CD4-positive, CD25-positive, alpha-beta regulatory T cell (primary cell): ENCODE measurements at regions not wholly inside any gene's neighbourhood (a gene's known extent, or its start where the extent isn't known, plus 50 kb on each side); places are given as distances from the start of the nearest gene placed in this dataset.
"Not testable (repeated sequence)": the region's sequence is repeated elsewhere in the genome, so short reads cannot be mapped to it uniquely, and the experiment has no call there.

Experiments
- ATAC-seq, 2 donors: fragments of 150-1000 bp; cut with Tn5 transposase; one replicate each; pipeline ENCODE4 v1.10.0; 2021; ENCODE audit warnings: low read depth in 2 of 2, moderate number of reproducible peaks in 2 of 2, moderate library complexity in 1 of 2
- DNase-seq, 3 donors: peaks; one replicate each; pipeline versions ENCODE4 v3.0.0 to v3.0.0-alpha.2; 2012 to 2022; ENCODE audit warnings: mixed read lengths in 1 of 3
- H3K27ac ChIP-seq: one replicate; pipeline ENCODE4 v1.7.0; 2013; ENCODE audit warnings: mild to moderate bottlenecking, low read length; ENCODE audit not compliant: insufficient read depth, poor library complexity, severe bottlenecking
- H3K27me3 ChIP-seq: one replicate; pipeline ENCODE4 v1.7.0; 2013; ENCODE audit warnings: low read length; ENCODE audit not compliant: control insufficient read depth, insufficient read depth
- H3K36me3 ChIP-seq: one replicate; pipeline ENCODE4 v1.7.0; 2013; ENCODE audit warnings: mild to moderate bottlenecking, low read length, moderate library complexity; ENCODE audit not compliant: control insufficient read depth, insufficient read depth
- H3K4me1 ChIP-seq: 2 replicates; pipeline ENCODE4 v1.7.0; 2013; ENCODE audit warnings: mild to moderate bottlenecking, low read length; ENCODE audit not compliant: insufficient read depth, control insufficient read depth, poor library complexity, severe bottlenecking
- H3K4me3 ChIP-seq: one replicate; pipeline ENCODE4 v1.7.0; 2013; ENCODE audit warnings: low read depth, mild to moderate bottlenecking, low read length, moderate library complexity
- H3K9me3 ChIP-seq, 2 experiments: 1 replicate in 1 of 2; 2 replicates in 1 of 2; pipeline ENCODE4 v1.7.0; 2013; ENCODE audit warnings: low read length in 2 of 2, mild to moderate bottlenecking in 1 of 2, moderate library complexity in 1 of 2; ENCODE audit not compliant: control insufficient read depth in 2 of 2
- H3K27ac Mint-ChIP-seq, 3 donors: one replicate each; pipeline ENCODE4 v1.8.0; 2020 to 2022; ENCODE audit warnings: mild to moderate bottlenecking in 3 of 3, mixed read lengths in 3 of 3, moderate library complexity in 2 of 3
- H3K27me3 Mint-ChIP-seq: one replicate; pipeline ENCODE4 v1.8.0; 2022; ENCODE audit warnings: mild to moderate bottlenecking, mixed read lengths
- H3K36me3 Mint-ChIP-seq: one replicate; pipeline ENCODE4 v1.8.0; 2020; ENCODE audit warnings: mixed read lengths
- H3K4me1 Mint-ChIP-seq, 4 donors: one replicate each; pipeline ENCODE4 v1.8.0; 2020 to 2022; ENCODE audit warnings: mixed read lengths in 4 of 4, mild to moderate bottlenecking in 1 of 4
- H3K4me3 Mint-ChIP-seq, 4 donors: one replicate each; pipeline ENCODE4 v1.8.0; 2020 to 2022; ENCODE audit warnings: mild to moderate bottlenecking in 4 of 4, mixed read lengths in 4 of 4, moderate library complexity in 3 of 4
- H3K9me3 Mint-ChIP-seq, 7 donors: one replicate each; pipeline ENCODE4 v1.8.0; 2020 to 2022; ENCODE audit warnings: mixed read lengths in 7 of 7, mild to moderate bottlenecking in 3 of 7, moderate library complexity in 2 of 7

DNA sequence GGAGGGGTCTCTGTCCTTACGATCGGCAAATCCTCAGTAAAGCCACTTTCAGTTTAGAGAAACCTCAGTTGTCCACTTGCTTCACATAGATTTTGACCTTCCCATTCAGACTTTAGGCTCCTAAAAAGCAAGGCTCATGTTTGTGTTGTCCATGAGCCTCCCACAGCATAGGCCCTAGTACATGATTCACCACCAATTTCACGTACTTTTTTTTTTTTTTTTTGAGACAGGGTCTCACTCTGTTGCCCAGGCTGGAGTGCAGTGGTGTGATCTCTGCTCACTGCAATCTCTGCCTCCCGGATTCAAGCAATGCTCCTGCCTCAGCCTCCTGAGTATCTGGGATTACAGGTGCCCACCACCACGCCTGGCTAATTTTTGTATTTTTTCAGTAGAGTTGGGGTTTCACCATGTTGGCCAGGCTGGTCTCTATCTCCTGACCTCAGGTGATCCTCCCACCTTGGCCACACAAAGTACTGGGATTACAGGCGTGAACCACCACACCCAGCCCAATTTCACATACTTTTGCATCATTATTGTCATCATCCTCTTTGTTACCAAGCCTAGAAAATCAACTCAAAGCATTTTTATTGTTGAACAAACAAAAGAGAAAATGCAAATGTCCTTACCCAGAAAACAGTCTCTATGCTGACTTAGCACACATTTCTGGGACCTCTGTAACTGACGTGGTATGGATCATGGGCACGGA, 83.8 kb downstream of the VCPKMT start:
- not testable (repeated sequence) for H3K27me3 Mint-ChIP-seq, H3K27me3 ChIP-seq, H3K4me3 ChIP-seq, H3K36me3 ChIP-seq, H3K4me1 ChIP-seq, H3K9me3 Mint-ChIP-seq, H3K9me3 ChIP-seq, ATAC-seq, H3K4me3 Mint-ChIP-seq, H3K27ac ChIP-seq, DNase-seq
- H3K4me1 Mint-ChIP-seq, result peaks cover 0 to 32% (median 8%) of the 10 kb centered on the region in 4 donors
- peaks cover 33% of the 10 kb centered on the region for H3K36me3 Mint-ChIP-seq
- H3K27ac Mint-ChIP-seq, result peak overlapping the region in 1 of 3 donors; percentile 22

DNA sequence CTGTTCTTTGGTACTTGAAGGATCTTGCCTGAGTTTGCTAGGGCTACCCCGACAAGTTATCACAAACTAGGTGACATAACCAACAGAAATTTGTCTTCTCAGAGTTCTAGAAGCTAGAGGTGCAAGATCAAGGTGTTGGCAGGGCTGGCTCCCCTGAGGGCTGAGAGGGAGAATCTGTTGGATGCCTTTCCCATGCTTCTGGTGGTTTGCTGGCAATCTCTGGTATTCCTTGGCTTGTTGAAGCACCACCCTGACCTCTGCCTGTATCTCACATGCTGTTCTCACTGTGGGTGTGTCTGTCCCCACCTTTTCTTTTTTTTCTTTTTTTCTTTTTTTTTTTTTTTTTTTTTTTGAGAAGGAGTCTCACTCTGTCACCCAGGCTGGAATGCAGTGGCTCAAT, 81.2 kb downstream of the VCPKMT start:
- no peak overlapping the region for H3K4me3 ChIP-seq
- H3K27ac ChIP-seq, result no peak overlapping the region
- Mint-ChIP-seq H3K4me3 (no peak overlapping the region), H3K27ac (no peak overlapping the region), H3K9me3 (peaks cover 0 to 2% (median 0%) of the 10 kb centered on the region in 7 donors), H3K36me3 (peaks cover 38% of the 10 kb centered on the region), H3K27me3 (no peaks in the 10 kb centered on the region), H3K4me1 (peaks cover 10 to 53% (median 25%) of the 10 kb centered on the region in 4 donors)
- H3K9me3 ChIP-seq, result no peaks in the 10 kb centered on the region
- ATAC-seq (no peak), DNase-seq (no peak)
- peaks cover 23% of the 10 kb centered on the region for H3K4me1 ChIP-seq
- no peaks in the 10 kb centered on the region for H3K27me3 ChIP-seq
- H3K36me3 ChIP-seq, result no peaks in the 10 kb centered on the region

DNA sequence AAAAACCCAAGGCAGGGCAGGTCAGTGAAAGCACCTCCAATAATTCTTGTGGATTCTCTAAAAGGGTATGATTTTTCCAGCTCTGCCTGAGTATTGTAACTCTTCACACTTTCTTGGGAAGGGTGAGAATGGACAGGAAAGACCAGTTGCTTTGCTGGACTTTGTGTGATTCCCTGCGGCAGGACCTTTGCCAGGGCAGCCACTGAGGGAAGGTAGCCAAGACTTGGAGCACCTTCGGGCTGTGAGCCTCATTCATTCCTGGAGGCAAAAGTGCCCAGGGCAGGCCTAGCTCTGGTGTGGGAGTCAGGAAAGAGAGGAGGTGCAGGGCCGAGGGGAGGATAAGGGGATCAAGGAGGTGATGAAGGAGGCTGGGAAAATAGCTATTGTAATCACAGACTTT, 80.2 kb downstream of the VCPKMT start:
- no peaks in the 10 kb centered on the region for H3K27me3 ChIP-seq
- Mint-ChIP-seq H3K9me3 (peaks cover 0 to under 1% (median 0%) of the 10 kb centered on the region in 7 donors), H3K27ac (peak overlapping the region in 2 of 3 donors; percentile 20 to 79), H3K4me1 (peaks cover 17 to 62% (median 31%) of the 10 kb centered on the region in 4 donors), H3K36me3 (peaks cover 38% of the 10 kb centered on the region), H3K4me3 (no peak overlapping the region), H3K27me3 (no peaks in the 10 kb centered on the region)
- peaks cover 33% of the 10 kb centered on the region for H3K4me1 ChIP-seq
- no peak overlapping the region for H3K27ac ChIP-seq
- ATAC-seq, result no peak
- H3K4me3 ChIP-seq, result no peak overlapping the region
- H3K36me3 ChIP-seq, result no peaks in the 10 kb centered on the region
- H3K9me3 ChIP-seq, result no peaks in the 10 kb centered on the region
- no peak for DNase-seq

DNA sequence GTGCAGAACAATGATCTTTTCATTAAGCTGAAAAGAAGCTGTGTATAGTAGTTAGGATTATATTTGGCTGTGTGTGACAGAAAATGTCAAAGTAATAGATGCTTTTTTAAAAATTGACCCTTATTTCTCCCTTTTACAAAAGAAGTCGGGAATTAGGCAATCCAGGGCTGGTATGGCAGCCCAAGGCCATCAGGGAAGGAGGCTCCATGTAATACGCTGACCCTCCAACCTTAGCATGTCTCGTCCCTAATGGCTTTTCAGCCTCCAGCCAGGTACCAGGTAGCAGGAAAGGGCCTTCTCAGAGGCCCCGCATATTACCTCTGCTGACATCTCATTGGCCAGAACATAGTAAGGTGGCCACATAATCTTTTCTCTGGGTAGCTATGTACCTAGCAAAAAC, 79.7 kb downstream of the VCPKMT start:
- peak overlapping the region in 2 of 3 donors; percentile 20 to 79 for H3K27ac Mint-ChIP-seq
- DNase-seq (no peak), ATAC-seq (no peak)
- Histone ChIP-seq H3K4me3 (no peak overlapping the region), H3K27ac (no peak overlapping the region), H3K4me1 (peaks cover 37% of the 10 kb centered on the region), H3K27me3 (no peaks in the 10 kb centered on the region), H3K9me3 (no peaks in the 10 kb centered on the region), H3K36me3 (no peaks in the 10 kb centered on the region)
- H3K27me3 Mint-ChIP-seq, result no peaks in the 10 kb centered on the region
- H3K36me3 Mint-ChIP-seq, result peaks cover 37% of the 10 kb centered on the region
- H3K4me1 Mint-ChIP-seq, result peaks cover 17 to 64% (median 33%) of the 10 kb centered on the region in 4 donors
- H3K4me3 Mint-ChIP-seq, result no peak overlapping the region
- H3K9me3 Mint-ChIP-seq, result no peaks in the 10 kb centered on the region

DNA sequence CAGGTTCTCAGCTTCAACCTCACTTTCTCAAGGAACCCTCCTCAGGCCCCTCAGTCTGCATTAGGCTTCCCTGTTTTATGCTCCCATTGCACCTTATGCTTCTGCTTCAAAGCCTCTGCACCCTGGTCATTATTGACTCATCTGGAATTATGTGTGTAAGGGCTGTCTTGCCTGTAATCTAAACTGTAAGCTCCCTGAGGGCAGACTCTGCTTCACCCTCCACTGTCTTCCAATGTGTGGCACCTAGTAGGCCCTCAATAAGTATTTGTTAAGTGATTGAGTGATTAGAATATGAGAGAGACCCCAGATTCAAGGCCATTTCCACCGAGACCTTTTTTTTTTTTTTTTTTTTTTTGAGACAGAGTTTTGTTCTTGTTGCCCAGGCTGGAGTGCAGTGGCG, 79.1 kb downstream of the VCPKMT start:
- H3K36me3 ChIP-seq, result no peaks in the 10 kb centered on the region
- Mint-ChIP-seq H3K4me1 (peaks cover 17 to 62% (median 33%) of the 10 kb centered on the region in 4 donors), H3K36me3 (peaks cover 32% of the 10 kb centered on the region), H3K27me3 (no peaks in the 10 kb centered on the region), H3K27ac (peak overlapping the region in 1 of 3 donors; percentile 62), H3K9me3 (no peaks in the 10 kb centered on the region), H3K4me3 (no peak overlapping the region)
- no peaks in the 10 kb centered on the region for H3K27me3 ChIP-seq
- H3K4me1 ChIP-seq, result peaks cover 42% of the 10 kb centered on the region
- H3K4me3 ChIP-seq, result no peak overlapping the region
- H3K27ac ChIP-seq, result no peak overlapping the region
- DNase-seq (no peak), ATAC-seq (no peak)
- H3K9me3 ChIP-seq, result no peaks in the 10 kb centered on the region

DNA sequence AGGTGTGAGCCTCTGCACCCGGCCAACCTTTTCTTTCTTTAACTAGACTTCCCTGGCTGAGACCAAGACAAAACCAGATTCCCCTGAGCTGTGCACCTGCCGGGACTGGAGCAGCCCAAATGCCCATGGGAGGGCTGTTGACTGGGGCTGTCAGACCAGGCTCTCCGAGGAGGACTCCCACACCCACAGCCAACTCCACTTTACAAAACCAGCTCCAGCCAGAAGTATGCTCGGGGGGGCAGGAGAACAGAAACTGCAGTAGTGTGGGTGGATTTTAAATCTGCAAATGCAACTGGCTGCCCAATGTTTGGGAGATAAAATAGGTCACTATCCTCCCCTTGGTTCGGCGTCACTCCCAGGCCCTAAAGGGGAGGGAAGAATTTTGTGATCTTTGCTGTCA, 78.5 kb downstream of the VCPKMT start:
- peaks cover 17 to 63% (median 33%) of the 10 kb centered on the region in 4 donors for H3K4me1 Mint-ChIP-seq
- H3K36me3 ChIP-seq, result no peaks in the 10 kb centered on the region
- H3K9me3 Mint-ChIP-seq, result no peaks in the 10 kb centered on the region

DNA sequence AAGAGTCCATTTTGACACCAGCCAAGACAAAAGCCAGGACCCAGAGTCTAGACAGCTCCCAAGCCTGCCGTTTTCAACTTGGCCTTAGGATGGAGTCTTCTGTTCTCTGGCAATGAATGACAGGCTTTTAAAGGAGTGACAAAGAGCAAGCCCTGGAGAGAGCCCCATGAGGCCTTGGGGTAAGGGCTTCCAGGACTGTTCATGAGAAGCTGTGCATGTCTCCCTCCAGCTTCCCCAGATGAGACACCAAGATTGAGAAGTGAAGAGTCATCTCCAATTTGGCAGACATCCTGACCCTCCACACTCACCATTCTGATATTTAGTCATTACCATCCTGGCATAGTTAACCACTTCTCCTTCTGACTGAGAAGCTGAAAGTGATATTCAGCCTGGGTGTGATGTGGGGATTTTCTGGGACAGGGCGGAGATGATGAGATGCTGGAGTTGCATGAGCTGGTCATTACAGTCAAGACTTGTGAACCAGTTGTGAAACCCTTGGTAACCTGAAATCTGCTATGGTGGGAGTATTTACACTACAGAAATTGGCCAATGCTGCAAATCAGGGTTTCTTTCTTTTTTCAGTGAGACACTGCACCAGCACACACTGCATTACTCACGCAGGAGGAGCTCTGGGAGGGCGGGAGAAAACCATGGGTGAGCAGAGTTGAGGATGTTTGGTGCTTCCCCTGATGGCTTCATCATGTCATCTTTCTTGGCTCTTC, 77.8 kb downstream of the VCPKMT start:
- peak; percentile 25 to 32 for ATAC-seq
- Mint-ChIP-seq H3K27me3 (no peaks in the 10 kb centered on the region), H3K36me3 (peaks cover 30% of the 10 kb centered on the region), H3K9me3 (no peaks in the 10 kb centered on the region), H3K4me1 (peaks cover 17 to 68% (median 34%) of the 10 kb centered on the region in 4 donors), H3K27ac (peak overlapping the region; percentile 81 to 98 (median 97)), H3K4me3 (peak overlapping the region; percentile 62 to 86 (median 74))
- Histone ChIP-seq H3K4me1 (peaks cover 48% of the 10 kb centered on the region), H3K27ac (no peak overlapping the region), H3K36me3 (no peaks in the 10 kb centered on the region), H3K27me3 (no peaks in the 10 kb centered on the region), H3K4me3 (peak overlapping the region; percentile 31), H3K9me3 (no peaks in the 10 kb centered on the region)
- peak in 2 of 3 donors; percentile 4 to 61 for DNase-seq

More for the DNA sequence above, 78.5 kb downstream of the VCPKMT start:
- DNase-seq, result no peak
- H3K27ac ChIP-seq, result no peak overlapping the region
- H3K27me3 Mint-ChIP-seq, result no peaks in the 10 kb centered on the region
- peaks cover 30% of the 10 kb centered on the region for H3K36me3 Mint-ChIP-seq
- H3K4me3 Mint-ChIP-seq, result peak overlapping the region in 1 of 4 donors; percentile 69
- no peak for ATAC-seq
- no peak overlapping the region for H3K4me3 ChIP-seq
- peaks cover 42% of the 10 kb centered on the region for H3K4me1 ChIP-seq
- H3K27me3 ChIP-seq, result no peaks in the 10 kb centered on the region
- H3K27ac Mint-ChIP-seq, result peak overlapping the region; percentile 81 to 98 (median 97)
- no peaks in the 10 kb centered on the region for H3K9me3 ChIP-seq
